Omental fat pad (tissue), 3 donors: ENCODE measurements at regions not wholly inside any gene's neighbourhood (a gene's known extent, or its start where the extent isn't known, plus 50 kb on each side); places are given as distances from the start of the nearest gene placed in this dataset.

Source experiments
- ATAC-seq: fragments of 150-250 bp; one replicate; pipeline ENCODE4 v1.9.1; 2016; ENCODE audit warnings: mild to moderate bottlenecking, moderate library complexity; ENCODE audit not compliant: low FRiP score
- DNase-seq: peaks from one replicate; pipeline ENCODE4 v3.0.0-alpha.2; 2019; ENCODE audit warnings: low spot score
- TF ChIP-seq, protein P1 (sequence below), 3 donors: fragments of 450-650 bp; IDR thresholded peaks; one replicate each; pipeline ENCODE4 v1.5.1; 2016 to 2017; ENCODE audit warnings: antibody characterized with exemption in 3 of 3, mild to moderate bottlenecking in 3 of 3, moderate library complexity in 2 of 3

DNA sequence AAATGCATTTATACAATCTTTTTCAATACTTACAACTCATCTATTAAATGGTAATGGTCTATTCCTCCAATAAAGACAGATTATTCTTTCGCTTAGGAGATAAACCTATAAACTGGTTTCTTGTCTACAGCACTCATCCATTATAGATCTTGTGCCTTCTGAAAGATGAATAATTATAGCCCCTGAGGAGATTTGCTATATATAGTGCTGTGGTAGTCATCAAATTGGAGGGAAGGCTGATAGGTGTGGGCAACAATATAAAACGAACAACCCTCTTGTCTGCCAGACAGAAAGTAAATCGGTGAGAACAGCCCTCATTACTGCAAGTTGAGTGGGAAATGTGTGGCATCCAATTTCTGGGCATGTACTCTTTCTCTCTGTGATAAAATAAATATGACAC is 292.5 kb upstream of the CNR1 start:
- TF ChIP-seq, protein P1, sequence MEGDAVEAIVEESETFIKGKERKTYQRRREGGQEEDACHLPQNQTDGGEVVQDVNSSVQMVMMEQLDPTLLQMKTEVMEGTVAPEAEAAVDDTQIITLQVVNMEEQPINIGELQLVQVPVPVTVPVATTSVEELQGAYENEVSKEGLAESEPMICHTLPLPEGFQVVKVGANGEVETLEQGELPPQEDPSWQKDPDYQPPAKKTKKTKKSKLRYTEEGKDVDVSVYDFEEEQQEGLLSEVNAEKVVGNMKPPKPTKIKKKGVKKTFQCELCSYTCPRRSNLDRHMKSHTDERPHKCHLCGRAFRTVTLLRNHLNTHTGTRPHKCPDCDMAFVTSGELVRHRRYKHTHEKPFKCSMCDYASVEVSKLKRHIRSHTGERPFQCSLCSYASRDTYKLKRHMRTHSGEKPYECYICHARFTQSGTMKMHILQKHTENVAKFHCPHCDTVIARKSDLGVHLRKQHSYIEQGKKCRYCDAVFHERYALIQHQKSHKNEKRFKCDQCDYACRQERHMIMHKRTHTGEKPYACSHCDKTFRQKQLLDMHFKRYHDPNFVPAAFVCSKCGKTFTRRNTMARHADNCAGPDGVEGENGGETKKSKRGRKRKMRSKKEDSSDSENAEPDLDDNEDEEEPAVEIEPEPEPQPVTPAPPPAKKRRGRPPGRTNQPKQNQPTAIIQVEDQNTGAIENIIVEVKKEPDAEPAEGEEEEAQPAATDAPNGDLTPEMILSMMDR (IDR thresholded peaks at IDR 0.05), result no peak
- ATAC-seq, result no peak
- no peak for DNase-seq

DNA sequence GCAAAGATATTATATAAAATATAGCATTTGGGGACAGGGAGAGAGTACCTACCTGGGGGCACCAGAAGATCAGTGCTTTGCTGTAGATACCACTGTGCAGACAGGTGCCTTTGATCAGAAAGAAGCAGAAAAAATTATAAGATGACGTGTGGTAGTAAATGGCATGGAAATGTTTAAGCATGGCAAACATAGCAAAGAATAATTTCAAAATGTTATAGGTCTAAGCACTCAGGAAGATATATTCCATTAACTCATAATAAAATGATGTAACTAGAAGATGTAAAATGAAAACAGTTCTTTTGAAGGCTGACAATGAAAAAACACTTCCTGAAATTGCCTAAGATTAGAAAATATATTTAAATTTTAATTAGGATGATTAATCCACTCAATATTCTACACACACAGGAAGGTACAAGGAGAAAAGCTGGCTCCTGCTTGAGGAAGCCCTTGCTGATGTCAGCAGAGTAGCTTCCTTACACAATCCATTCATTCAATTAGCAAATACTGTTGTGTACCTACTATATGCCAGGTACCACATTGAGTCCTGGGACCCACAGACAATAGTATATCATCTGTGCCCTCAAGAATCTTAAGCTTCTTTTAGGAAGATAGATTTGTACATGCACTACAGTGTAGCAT is 290.2 kb upstream of the CNR1 start:
- DNase-seq (no peak), ATAC-seq (no peak)
- TF ChIP-seq, protein P1 (IDR thresholded peaks at IDR 0.05), result no peak

DNA sequence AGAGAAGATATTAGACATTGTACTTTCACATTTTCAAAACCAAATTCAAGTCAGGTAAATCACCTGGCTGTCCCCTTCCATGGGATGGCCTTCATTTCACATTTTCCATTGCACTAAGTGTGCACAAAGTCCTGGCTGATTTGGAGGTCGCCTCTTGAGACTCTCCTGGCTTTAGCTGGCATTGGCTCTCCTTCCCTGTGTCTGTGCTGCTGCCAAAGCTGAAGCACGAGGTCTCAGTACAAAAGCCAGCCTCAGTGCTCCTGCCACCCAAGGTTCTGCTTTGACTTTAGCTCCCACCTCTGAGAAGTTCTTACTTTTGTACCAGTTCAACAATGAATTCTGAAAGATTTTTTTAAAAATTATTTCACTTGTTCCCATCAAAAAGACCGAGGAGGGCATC is 289.2 kb upstream of the CNR1 start:
- TF ChIP-seq, protein P1 (IDR thresholded peaks at IDR 0.05), result no peak
- DNase-seq (no peak), ATAC-seq (no peak)

DNA sequence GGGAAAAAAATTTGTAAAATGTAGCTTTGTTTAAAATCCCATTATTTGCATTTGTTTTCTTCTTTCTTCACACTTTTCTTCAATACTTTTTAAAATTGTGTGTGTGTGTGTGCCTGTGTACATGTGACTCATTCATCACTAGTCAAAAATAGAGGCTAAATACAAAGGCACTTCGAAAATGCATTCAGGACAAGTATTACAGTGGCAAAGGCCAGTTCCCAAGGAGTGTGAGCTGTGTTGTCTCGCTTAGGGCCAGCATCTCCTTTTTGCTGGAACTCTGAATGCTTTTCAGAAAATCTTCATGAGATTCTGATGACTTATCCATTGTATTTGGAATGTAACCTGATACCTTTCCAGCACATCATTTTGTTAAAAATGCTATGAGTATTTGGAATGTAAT is 288.5 kb upstream of the CNR1 start:
- TF ChIP-seq, protein P1 (IDR thresholded peaks at IDR 0.05), result no peak
- DNase-seq, result no peak
- ATAC-seq, result no peak

DNA sequence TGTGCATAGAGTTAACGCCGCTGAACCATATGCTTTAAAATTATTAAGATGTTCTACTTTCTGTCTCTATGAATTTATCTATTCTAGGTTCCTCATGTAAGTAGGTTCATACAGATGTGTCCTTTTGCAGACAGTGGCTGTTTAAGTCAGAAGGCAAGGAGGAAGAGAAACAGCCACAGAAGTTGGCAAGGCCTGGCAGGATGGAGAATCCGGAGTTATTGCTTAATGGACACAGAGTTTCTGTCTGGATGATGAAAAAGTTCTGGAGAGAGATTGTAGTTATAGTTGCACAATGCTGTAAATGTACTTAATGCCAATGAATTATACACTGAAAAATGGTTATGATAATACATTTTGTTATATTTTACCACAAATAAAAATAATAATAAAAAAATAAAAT is 283.6 kb upstream of the CNR1 start:
- no peak for ATAC-seq
- TF ChIP-seq, protein P1 (IDR thresholded peaks at IDR 0.05), result no peak
- DNase-seq, result no peak

DNA sequence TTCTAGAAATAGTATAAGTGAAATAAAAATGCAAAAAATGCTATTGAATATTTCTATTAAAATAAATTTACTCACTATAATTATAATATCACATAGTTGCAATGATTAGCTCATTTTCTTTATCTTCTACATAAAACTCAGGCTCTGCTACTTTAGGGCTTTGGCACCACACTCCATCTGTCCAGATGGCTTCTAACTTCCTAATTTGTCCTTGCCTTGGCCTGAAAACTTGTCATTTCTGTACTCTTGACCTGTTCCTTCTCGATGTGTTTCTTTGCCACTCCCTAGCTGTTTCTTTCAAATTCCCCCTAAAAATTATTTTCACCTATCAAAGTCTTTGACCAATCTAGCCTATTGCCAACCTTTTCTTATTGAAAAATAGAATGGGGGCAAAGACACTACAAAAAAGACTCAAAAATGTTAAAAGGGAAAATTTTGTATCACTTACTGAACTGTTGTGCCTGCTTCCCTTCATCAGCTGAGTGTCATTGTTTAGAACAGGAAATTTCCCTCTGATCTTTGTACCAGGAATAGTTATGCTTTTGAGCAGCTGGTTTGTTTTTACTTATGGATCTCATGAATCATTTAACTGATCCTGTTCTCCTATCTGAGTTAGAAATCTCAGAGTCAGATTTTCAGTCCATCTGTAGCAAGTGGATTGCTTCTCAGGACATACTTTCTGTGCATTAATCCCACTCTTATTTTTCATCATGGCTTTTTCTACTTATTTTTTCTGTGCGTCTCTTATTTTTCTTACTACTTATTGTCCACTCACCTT is 279.2 kb upstream of the CNR1 start:
- no peak for DNase-seq
- no peak for ATAC-seq
- TF ChIP-seq, protein P1 (IDR thresholded peaks at IDR 0.05), result no peak

DNA sequence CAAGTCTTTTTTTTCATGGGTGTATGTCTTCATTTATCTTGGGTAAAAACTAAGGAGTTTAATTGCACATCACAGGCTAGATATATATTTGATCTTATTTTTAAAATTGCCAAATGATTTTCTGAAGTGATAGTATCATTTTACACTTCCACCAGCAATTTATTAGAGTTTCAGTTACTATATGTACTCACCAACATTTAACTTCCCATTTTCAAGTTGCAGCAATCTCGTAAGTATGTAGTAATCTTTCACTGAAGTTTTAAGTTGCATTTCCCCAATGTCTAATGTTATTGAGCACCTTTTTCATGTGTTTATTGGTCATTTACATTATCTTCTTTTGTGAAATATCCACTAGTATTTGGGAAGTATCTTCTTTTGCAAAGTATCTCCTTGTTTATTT is 277.4 kb upstream of the CNR1 start:
- no peak for DNase-seq
- ATAC-seq, result no peak
- TF ChIP-seq, protein P1 (IDR thresholded peaks at IDR 0.05), result no peak
